ENCODE measurements at regions not wholly inside any gene's neighbourhood (a gene's known extent, or its start where the extent isn't known, plus 50 kb on each side); places are given as distances from the start of the nearest gene placed in this dataset.
"Not testable (repeated sequence)": the region's sequence is repeated elsewhere in the genome, so short reads cannot be mapped to it uniquely, and the experiment has no call there.

DNA sequence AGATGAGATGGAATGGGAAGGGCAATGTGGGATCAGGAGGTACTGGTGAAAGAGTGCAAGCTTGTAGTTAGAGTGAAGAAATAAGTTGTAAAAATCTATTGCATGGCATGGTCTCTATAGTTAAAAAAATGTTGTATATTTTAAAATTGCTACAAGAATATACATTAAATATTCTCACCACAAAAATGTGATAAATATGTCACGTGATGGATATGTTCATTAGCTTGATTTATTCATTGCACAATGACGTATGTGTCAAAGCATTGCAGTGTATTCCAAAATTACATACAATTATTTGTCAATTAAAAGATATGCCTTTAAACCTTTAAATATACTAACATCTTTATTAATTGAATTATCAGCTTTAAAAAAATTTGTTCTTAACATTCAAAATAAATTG is 1607.1 kb downstream of the REEP3 start:
- in situ Hi-C loops (cut with HindIII; ENCODE audit: low sequenced_read_pairs) = no loop called here
- DNase-seq (ENCODE audit: low spot score) = no peak

DNA sequence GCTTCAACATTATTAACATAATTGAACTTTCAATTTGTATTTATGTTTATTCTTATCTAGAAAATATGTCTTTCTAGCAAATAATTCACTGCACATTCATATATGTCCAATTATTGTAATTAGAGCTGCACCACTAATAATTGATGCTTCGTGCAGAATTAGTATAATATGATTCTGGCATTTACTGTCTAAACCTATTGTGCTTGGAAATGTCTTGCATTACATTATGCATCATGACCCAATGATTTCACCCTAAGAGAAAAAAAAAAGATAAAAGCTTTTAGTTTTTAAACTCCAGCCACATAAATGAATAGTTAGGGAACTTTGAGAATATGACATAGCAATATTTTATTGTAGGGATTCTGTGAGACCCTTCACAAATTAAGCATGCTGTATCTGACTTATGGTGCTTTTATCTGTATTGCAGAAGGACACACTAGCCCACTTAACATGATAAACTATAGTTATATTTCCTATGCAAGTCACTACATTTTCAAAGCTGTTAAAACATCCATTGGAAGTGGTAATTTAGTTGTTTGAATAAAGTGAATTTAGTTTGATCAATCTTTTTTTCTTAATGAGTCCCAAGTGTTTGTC is 1609.1 kb downstream of the REEP3 start:
- DNase-seq (ENCODE audit: low spot score) = no peak
- in situ Hi-C loops (cut with HindIII; ENCODE audit: low sequenced_read_pairs) = no loop called here

DNA sequence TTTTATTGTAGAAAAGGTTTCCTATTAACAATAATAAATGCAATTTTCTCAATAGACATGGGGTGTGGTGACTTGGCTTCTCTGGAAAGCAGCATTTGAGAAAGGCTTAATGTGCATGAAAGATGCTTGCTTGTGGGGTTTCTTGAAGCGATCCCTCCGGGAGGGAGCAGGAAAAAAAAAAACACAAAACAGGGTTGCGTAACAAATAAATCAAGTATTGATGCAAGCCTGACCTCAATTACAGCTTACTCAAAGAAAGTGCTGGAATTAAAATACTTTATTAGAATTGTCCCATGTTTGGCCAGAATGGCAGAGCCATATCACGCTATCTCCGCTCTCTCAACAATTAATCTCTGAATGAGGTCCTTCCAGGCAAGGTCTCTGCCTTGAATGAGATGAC is 1612.5 kb downstream of the REEP3 start:
- DNase-seq (ENCODE audit: low spot score) = no peak
- in situ Hi-C loops (cut with HindIII; ENCODE audit: low sequenced_read_pairs) = no loop called here

DNA sequence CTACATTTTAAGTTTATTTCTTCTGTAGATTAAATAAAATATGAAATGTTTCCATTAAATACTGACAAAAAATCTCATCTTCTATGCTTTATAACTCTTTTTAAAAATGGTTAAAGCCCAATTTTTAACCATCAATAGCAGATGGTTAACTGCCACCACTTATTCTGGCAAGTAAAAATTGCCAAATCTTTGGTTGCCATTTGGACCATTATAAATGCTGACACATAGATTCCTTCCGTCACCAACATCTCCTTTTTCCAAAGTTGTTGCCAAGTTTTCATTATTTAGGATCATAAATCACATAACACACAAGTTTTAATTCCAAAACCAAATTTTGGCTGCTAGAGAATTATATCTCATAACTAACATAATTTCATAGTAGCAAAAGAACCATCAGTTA is 1614.3 kb downstream of the REEP3 start:
- DNase-seq (ENCODE audit: low spot score) = no peak
- in situ Hi-C loops (cut with HindIII; ENCODE audit: low sequenced_read_pairs) = no loop called here

DNA sequence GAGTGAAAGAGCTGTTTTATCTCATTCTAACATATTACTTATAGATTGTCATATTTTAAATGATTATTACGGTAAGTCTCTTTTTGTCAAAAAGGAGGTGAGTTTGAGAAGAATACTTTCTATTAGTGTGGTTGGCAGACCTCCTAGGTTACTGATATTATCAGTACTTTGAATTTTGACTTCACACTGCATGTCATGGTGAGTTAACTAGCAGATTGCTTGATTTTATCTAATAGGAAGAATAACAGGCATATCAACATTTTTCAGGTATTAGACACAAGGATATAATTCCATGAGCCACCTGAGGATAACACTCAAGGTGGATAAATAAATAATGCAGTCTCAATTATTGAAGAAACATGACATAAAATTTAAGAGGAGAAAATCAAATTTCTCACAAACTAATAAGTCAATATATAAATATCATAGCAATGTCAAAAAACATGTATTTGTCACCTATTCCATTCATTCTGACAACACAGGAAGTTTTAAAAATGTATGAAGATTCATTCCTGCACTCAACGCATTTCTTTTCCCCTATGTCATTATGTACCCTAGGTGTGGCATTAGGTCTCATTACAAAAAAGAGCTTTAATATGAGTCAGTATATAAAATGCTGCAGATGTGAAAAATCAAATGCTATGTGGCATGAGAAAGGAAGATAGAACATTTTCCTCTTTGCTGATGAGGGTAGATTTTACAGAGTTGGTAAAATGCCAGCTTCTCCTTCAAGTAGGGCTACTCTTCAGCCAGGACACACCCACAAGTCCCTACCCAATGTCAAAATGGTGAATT is 1621.6 kb downstream of the REEP3 start:
- no peak for DNase-seq (ENCODE audit: low spot score)
- in situ Hi-C loops (cut with HindIII; ENCODE audit: low sequenced_read_pairs) = no loop called here

DNA sequence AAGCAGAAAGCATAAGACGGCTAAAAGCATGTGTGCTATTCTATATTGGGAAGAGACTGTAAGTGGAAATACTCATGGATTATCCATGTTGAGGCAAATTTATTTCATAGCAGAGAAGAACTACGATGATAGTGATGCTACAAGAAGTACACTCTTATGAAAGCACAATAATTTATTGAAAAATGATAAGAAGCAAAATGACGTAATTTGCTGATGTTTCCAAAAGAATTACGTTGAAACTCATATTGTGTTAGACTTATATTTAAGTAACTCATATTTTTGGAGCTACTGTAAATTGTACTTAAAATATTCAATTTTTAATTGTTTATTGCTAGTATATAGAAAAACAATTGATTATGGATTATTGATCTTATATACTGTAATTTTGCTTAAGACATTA is 1622.5 kb downstream of the REEP3 start:
- in situ Hi-C loops (cut with HindIII; ENCODE audit: low sequenced_read_pairs) = no loop called here
- DNase-seq (ENCODE audit: low spot score) = no peak

DNA sequence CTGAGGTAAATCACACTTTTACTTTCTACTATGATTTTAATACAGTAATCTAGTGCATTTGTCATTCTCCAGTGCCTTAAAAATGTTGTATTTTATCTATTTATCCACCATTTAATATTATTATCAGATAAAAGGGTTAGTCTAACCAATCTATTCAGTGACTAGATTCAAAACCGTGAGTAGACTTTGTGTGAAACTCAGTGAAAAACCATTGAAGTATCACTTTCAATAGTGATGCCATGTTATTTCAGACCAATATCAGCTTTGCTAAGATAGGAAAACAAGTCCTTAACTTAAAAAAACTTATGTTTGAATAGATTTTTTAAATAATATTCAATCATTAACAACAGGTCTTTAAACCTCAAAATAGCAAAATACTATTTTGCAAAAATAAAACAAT is 1628.7 kb downstream of the REEP3 start:
- in situ Hi-C loops (cut with HindIII; ENCODE audit: low sequenced_read_pairs) = no loop called here
- DNase-seq (ENCODE audit: low spot score) = no peak

DNA sequence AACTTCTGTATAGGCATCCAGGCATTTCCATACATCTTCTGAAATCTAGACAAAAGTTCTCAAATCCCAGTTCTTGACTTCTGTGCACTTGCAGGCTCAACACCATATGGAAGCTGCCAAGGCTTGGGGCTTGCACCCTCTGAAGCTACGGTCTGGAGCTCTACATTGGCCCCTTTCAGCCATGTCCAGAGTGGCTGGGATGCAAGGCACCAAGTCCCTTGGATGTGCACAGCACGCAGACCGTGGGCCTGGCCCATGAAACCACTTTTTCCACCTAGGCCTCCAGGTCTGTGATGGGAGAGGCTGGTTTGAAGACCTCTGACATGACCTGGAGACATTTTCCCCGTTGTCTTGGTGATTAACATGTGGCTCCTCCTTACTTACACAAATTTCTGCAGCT is 1645.1 kb downstream of the REEP3 start:
- DNase-seq (ENCODE audit: low spot score) = no peak
- in situ Hi-C loops (cut with HindIII; ENCODE audit: low sequenced_read_pairs) = no loop called here

DNA sequence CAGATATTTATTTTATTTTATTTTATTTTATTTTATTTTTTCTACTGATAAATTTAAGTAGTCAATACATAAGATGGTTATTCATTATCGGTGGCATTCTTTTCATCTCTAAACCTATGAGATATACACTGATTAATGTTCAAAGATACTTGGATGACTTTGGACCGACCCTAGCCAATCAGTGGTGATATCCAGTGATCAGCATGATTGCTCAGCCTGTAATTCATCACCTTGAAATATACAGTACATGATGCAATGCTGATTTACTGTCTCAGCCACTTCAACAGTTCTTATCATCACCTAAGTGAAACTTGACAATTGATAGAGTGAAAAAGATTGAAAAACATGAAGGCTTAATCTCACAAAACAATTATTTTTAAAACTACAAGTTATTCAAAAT is 1651.0 kb downstream of the REEP3 start:
- DNase-seq (ENCODE audit: low spot score) = no peak
- in situ Hi-C loops (cut with HindIII; ENCODE audit: low sequenced_read_pairs) = no loop called here

DNA sequence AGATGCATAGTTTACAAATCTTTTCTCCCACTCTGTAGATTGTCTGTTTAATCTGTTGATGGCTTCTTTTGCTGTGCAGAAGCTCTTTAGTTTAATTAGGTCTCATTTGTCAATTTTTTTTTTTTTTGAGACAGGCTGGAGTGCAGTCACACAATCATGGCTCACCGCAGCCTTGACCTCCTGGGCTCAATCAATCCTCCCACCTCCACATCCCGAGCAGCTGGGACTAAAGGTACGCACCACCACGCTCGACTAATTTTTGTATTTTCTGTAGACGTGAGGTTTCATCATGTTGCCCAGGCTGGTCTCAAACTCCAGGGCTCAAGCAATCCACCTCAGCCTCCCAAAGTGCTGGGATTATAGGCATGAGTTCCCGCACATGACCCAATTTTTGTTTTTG is 1655.8 kb downstream of the REEP3 start:
- in situ Hi-C loops (cut with HindIII; ENCODE audit: low sequenced_read_pairs) = no loop called here
- no peak for DNase-seq (ENCODE audit: low spot score)

DNA sequence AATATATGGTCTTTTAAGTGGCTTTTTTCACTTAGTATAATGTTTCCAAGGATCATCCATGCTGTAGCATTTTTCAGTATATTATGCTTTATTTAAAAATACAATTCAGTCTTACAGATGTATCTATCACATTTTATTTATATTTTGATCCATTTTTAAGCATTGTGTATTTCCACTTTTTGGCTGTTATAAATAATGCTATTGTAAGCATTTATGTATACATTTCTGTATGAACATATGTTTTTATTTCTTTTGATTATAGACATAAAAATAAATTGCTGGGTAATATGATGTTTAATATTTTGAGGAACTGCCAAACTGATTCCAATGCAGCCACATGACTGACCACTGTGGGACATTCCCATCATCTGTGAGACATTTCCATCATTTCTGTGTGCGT is 1662.0 kb downstream of the REEP3 start:
- no peak for DNase-seq (ENCODE audit: low spot score)

DNA sequence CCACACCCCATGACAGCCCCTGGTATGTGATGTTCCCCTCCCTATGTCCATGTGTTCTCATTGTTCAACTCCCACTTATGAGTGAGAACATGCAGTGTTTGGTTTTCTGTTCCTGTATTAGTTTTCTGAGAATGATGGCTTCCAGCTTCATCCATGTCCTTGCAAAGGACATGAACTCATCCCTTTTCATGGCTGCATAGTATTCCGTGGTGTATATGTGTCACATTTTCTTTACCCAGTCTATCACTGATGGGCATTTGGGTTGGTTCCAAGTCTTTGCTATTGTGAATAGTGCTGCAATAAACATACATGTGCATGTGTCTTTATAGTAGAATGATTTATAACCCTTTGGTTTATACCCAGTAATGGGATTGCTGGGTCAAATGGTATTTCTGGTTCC is 1665.5 kb downstream of the REEP3 start:
- in situ Hi-C loops (cut with HindIII; ENCODE audit: low sequenced_read_pairs) = not testable (repeated sequence)

More for the DNA sequence above, 1662.0 kb downstream of the REEP3 start:
- in situ Hi-C loops (cut with HindIII; ENCODE audit: low sequenced_read_pairs) = no loop called here

DNA sequence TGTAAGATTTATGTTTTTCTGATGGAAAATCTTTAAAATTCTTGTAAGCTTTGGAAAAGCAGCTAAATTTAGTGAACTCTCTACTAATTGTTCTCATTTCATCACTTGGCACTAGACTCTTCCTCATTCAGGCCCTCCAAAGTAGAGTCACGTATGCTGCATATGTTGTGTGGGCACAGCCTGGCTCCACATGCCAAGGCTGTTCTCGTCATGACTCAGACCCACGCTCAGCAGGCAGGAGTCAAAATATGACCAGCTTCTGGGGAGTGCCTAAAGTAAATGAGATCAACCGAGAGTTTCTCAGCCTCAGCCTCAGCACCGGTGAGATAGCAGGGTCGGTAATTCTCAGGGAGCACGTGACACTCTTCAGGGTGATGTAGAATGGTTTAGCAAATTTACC is 1672.9 kb downstream of the REEP3 start:
- in situ Hi-C loops (cut with HindIII; ENCODE audit: low sequenced_read_pairs) = no loop called here
- DNase-seq (ENCODE audit: low spot score) = no peak

More for the DNA sequence above, 1665.5 kb downstream of the REEP3 start:
- not testable (repeated sequence) for DNase-seq (ENCODE audit: low spot score)

DNA sequence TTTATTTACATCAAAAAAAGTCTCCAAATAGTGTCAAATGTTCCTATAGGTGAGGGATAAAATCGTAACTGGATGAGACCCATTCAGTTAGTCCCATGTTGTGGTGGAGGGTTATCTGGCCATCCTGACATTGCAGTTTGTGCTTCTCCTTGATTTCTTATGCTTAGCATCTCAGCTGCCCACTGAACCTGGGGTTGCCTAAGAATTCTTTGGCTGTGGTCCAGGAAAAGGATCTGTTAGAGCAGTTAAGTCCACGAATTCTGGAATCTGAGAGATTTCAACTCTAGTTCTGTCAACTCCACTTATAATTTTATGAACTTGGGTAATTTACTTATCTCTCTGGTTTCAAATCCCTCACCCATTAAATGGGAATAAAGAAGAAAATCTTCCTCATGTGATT is 1673.4 kb downstream of the REEP3 start:
- peak; percentile 8 for DNase-seq (ENCODE audit: low spot score)
- in situ Hi-C loops (cut with HindIII; ENCODE audit: low sequenced_read_pairs) = no loop called here

DNA sequence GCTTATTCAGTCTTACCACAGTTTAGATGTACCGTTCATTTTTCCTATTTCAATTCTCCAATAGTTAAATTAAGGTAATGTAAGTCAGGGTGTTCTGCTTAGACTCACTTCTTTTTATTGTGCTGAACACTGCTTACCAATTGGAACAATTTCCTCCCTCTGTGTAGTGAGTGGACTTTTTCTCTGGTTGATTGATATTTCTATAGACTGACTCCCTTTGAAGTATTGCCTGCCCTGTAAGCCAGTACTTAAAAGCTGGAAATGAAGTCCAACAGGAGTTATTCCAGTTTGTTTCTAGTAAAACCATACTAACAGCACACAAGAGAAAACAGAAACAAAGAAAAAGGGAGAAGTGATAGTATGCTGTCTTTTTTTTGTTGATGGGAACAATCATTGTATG is 1674.9 kb downstream of the REEP3 start:
- in situ Hi-C loops (cut with HindIII; ENCODE audit: low sequenced_read_pairs) = no loop called here
- DNase-seq (ENCODE audit: low spot score) = no peak

DNA sequence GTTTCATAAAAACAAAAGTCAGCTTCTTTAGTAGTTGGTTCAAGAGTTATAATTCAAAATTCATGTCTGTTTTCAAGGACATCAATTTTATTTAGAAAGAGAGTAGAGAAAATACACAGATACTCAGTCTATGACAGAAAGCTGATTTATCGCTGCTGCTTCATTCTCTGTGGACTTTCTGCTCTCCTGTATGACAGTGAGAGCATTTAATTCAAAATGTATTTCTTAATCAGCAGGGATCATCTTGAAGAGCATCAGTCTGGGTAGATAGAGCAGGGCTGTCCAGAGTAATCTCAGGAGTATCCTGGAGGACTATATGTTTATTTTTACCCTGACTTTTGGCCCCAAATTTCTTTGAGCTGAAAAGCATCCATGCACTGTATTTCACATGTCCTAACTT is 1676.7 kb downstream of the REEP3 start:
- DNase-seq (ENCODE audit: low spot score) = no peak
- in situ Hi-C loops (cut with HindIII; ENCODE audit: low sequenced_read_pairs) = no loop called here

DNA sequence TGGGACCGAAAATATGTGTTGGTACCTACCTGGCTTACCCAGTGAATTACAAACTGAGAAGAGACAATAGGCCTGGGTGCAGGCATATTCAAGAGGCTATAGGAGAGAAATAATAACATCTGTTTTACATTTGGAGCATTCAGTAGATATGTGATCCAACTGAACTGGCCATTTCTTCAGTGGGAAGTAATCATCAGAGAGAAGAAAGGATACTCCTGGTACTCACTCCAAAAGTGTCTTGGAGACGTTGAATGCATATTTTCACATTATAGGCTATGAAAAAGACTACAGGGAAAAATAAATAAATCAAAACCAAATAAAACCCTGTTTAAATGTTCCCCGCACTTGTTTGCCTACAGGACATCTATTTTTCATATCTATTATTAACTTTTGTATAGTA is 1680.3 kb downstream of the REEP3 start:
- in situ Hi-C loops (cut with HindIII; ENCODE audit: low sequenced_read_pairs) = no loop called here
- no peak for DNase-seq (ENCODE audit: low spot score)

DNA sequence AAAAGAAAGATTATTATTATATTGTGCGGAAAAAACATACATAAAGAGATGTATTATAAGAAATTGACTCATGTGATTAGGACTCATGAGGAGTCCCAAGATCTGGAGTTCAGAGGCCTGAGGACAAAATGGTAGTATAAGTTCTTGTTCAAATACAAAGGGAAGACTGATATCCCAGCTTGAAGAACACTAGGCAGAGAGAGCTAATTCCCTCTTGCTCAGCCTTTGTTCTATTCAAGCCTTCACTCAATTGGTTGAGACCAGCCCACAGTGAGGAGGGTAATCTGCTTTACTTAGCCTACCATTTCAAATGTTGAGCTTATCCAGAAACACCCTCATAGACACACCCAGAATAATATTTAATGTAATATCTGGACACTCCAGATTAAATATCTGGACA is 1683.8 kb downstream of the REEP3 start:
- no peak for DNase-seq (ENCODE audit: low spot score)
- in situ Hi-C loops (cut with HindIII; ENCODE audit: low sequenced_read_pairs) = no loop called here

DNA sequence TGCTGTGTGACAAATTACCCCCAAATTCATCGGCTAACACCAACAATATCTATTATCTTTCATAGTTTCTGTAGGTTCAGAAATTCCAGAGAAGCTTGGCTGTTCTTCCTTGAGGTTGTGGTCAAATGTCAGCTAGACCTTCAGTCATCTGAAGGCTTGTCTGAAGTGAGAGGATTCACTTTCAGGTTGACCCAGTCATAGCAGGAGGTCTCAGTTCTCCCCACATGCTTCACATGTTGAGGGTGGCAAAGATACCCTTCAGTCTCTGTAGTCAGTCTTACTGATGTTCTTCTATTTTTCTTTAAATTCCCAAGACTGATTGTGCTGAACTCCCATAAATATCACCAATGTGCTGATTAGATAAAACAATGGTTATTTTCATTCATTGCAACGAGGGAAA is 1692.0 kb downstream of the REEP3 start:
- in situ Hi-C loops (cut with HindIII; ENCODE audit: low sequenced_read_pairs) = no loop called here
- no peak for DNase-seq (ENCODE audit: low spot score)

DNA sequence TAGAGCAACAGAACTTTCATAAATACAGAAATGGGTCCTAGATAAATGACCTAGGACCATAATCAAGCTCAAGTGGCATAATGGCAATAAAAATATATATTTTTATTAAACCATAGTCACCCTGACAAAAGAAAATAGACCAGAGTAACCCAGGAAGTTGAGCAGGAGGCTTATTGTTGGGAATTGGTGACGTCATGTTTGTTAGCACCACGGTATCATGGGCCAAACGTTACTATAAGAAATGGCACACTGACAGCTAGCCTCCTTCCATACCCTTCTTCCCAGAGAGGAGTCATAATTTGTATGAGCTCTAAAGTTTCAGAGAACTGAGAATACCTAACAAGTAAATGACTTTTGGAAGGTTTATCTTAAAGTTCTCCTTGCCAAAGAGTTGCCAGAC is 1698.2 kb downstream of the REEP3 start:
- no peak for DNase-seq (ENCODE audit: low spot score)
- in situ Hi-C loops (cut with HindIII; ENCODE audit: low sequenced_read_pairs) = no loop called here

DNA sequence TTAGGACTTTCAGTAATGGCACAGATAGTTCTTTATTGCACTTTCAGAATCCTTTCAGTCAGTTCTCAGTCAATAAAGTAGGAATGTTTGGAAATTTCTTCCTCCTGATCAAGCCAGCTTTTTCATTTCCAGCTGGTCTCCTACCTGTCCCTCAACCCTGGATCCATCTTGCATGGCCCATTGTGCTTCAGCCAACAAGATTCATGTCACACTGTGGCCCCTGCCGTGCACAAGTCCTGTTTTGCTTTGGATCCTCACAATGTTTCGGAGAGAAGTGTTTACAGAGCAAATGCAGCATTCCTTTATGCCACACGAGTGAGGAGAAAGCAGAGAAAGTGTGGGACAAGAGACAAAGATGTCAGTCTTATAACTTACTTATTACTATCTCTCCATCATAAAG is 1694.7 kb upstream of the LRRTM3 start:
- DNase-seq (ENCODE audit: low spot score) = no peak
- in situ Hi-C loops (cut with HindIII; ENCODE audit: low sequenced_read_pairs) = no loop called here

Data from G401 (cell line).